Smooth muscle cell (in vitro differentiated cells): ENCODE measurements at regions not wholly inside any gene's neighbourhood (a gene's known extent, or its start where the extent isn't known, plus 50 kb on each side); places are given as distances from the start of the nearest gene placed in this dataset.

Experiments
- DNase-seq: peaks from one replicate; lab custom pipeline; 2025; ENCODE audit not compliant: unreplicated experiment; lab: John Stamatoyannopoulos, UW
- H2AFZ ChIP-seq: fragments of 200-600 bp; sonication (generic); 2 replicates; pipeline ENCODE4 v1.6.0; 2016; ENCODE audit warnings: antibody characterized with exemption, low read depth, mild to moderate bottlenecking
- H3F3A ChIP-seq: fragments of 200-600 bp; sonication (generic); 2 replicates; pipeline ENCODE4 v1.6.0; 2017; ENCODE audit warnings: antibody characterized with exemption, low read depth
- H3K27ac ChIP-seq: fragments of 200-600 bp; sonication (generic); 2 replicates; pipeline ENCODE4 v1.5.1; 2016; ENCODE audit warnings: low read depth, mild to moderate bottlenecking
- H3K27me3 ChIP-seq: fragments of 200-600 bp; sonication (generic); 2 replicates; pipeline ENCODE4 v1.6.1; 2016; ENCODE audit warnings: low read depth, mild to moderate bottlenecking
- H3K36me3 ChIP-seq: fragments of 200-600 bp; sonication (generic); 2 replicates; pipeline ENCODE4 v1.5.1; 2016; ENCODE audit warnings: low read depth
- H3K4me1 ChIP-seq: fragments of 200-600 bp; sonication (generic); 2 replicates; pipeline ENCODE4 v1.5.1; 2016; ENCODE audit warnings: low read depth
- H3K4me2 ChIP-seq: fragments of 200-600 bp; sonication (generic); 2 replicates; pipeline ENCODE4 v1.6.0; 2016; ENCODE audit warnings: mild to moderate bottlenecking
- H3K4me3 ChIP-seq: fragments of 200-600 bp; sonication (generic); 2 replicates; pipeline ENCODE4 v1.5.1; 2016; ENCODE audit warnings: mild to moderate bottlenecking
- H3K79me2 ChIP-seq: fragments of 200-600 bp; sonication (generic); 2 replicates; pipeline ENCODE4 v1.6.0; 2016; ENCODE audit warnings: low read depth, mild to moderate bottlenecking
- H3K9ac ChIP-seq: fragments of 200-600 bp; sonication (generic); 2 replicates; pipeline ENCODE4 v1.6.0; 2016; ENCODE audit warnings: low read depth
- H3K9me3 ChIP-seq: fragments of 200-600 bp; sonication (generic); replicated peaks from 2 replicates; pipeline ENCODE4 v1.5.1; 2016; ENCODE audit warnings: low read depth
- H4K20me1 ChIP-seq: fragments of 200-600 bp; sonication (generic); 2 replicates; pipeline ENCODE4 v1.6.0; 2016; ENCODE audit warnings: low read depth
- CTCF ChIP-seq: fragments of 200-600 bp; sonication (generic); IDR thresholded peaks from 2 replicates; pipeline ENCODE4 v1.5.1; 2017; ENCODE audit warnings: borderline replicate concordance, mild to moderate bottlenecking, antibody characterized with exemption; ENCODE audit not compliant: insufficient read depth, poor library complexity, severe bottlenecking
- WGBS: methylation state at CpG from one replicate; pipeline ENCODE4 v1.1.7; 2016; ENCODE audit warnings: low lambda C conversion rate; 5-methylcytosine and 5-hydroxymethylcytosine counted together

- Histone ChIP-seq H4K20me1 (no peaks in the 10 kb centered on the region), H3K36me3 (no peaks in the 10 kb centered on the region), H3K27ac (no peak overlapping the region), H3K27me3 (no peaks in the 10 kb centered on the region), H3K4me2 (no peak overlapping the region), H3K9me3 (no peaks in the 10 kb centered on the region), H3K9ac (no peak overlapping the region), H3F3A (no peaks in the 10 kb centered on the region), H3K79me2 (no peaks in the 10 kb centered on the region), H3K4me3 (no peak overlapping the region), H2AFZ (no peak overlapping the region), H3K4me1 (no peaks in the 10 kb centered on the region)
- no peak for DNase-seq
- TF ChIP-seq CTCF: peak; percentile 43
- WGBS: 70% methylated on average over 5 of the region's 5 CpGs
Measured at GRCh38 chr4:130336585-130337217, 1240.7 kb downstream of the C4orf33 start.

- no peaks in the 10 kb centered on the region for H3F3A ChIP-seq
- no peaks in the 10 kb centered on the region for H3K79me2 ChIP-seq
- H2AFZ ChIP-seq: no peak overlapping the region
- no peaks in the 10 kb centered on the region for H3K9me3 ChIP-seq
- no peak for DNase-seq
- no peak overlapping the region for H3K4me2 ChIP-seq
- no peaks in the 10 kb centered on the region for H4K20me1 ChIP-seq
- H3K27me3 ChIP-seq: no peaks in the 10 kb centered on the region
- WGBS: 85% methylated on average over 1 of the region's 1 CpG
- H3K36me3 ChIP-seq: no peaks in the 10 kb centered on the region
- H3K4me1 ChIP-seq: no peaks in the 10 kb centered on the region
- no peak overlapping the region for H3K27ac ChIP-seq
- no peak overlapping the region for H3K9ac ChIP-seq
- H3K4me3 ChIP-seq: no peak overlapping the region
- no peak for TF ChIP-seq CTCF
Measured at GRCh38 chr4:130338851-130339250, 1242.9 kb downstream of the C4orf33 start.

- H3K36me3 ChIP-seq: no peaks in the 10 kb centered on the region
Measured at GRCh38 chr4:130349745-130350144, 1253.8 kb downstream of the C4orf33 start.

More at GRCh38 chr4:130349745-130350144, 1253.8 kb downstream of the C4orf33 start:
- no peak overlapping the region for H2AFZ ChIP-seq
- no peak overlapping the region for H3K27ac ChIP-seq
- no peak overlapping the region for H3K4me2 ChIP-seq
- no peaks in the 10 kb centered on the region for H3K79me2 ChIP-seq
- no peak for TF ChIP-seq CTCF
- 95% methylated on average over 7 of the region's 7 CpGs for WGBS
- H3K4me3 ChIP-seq: no peak overlapping the region
- H4K20me1 ChIP-seq: no peaks in the 10 kb centered on the region
- no peak for DNase-seq
- H3K27me3 ChIP-seq: no peaks in the 10 kb centered on the region
- no peak overlapping the region for H3K9ac ChIP-seq
- H3F3A ChIP-seq: no peaks in the 10 kb centered on the region
- no peaks in the 10 kb centered on the region for H3K9me3 ChIP-seq
- no peaks in the 10 kb centered on the region for H3K4me1 ChIP-seq
